CD4-positive, alpha-beta T cell treated with Interferon alpha-2 for 1 hour (primary cell): ENCODE measurements at regions not wholly inside any gene's neighbourhood (a gene's known extent, or its start where the extent isn't known, plus 50 kb on each side); places are given as distances from the start of the nearest gene placed in this dataset.

ENCODE experiments used
- DNase-seq, 2 donors: peaks; one replicate each; pipeline ENCODE4 v3.0.0-alpha.2; 2020 to 2022

DNA sequence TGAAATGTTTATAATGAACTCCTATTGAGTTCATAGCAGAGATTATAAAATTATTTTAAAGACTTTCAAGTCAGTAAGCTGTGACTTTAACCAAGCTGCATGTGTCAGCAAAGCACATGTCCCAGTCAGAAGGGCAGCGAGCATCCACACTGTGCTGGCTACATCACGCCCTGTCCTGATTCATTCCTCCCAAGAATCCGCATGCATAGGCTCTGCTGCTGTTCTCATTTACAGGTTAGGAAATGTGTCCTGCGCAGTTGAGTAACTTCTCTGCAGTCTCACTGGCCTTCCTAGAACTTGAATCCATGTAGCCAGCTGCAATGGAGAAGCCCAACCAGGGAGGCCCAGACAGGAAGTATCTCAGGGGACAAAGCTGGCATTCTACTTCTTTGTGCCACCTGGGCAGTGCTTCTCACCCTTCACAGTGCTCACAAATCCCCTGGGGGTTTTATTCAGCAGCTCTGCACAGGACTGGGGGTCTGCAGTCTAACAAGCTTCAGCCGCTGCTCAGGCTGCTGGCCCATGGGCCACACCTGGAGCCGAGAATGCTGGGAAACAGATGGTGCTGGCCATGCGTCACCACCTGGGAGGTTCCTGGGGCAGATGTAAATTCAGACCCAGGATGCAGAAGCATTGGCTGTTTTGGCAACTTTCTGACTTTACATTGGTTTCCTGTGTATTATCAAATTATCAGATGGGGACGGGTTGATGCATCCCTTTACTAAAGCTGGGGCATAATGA is 192.8 kb upstream of the GDF10 start:
- DNase-seq: no peak

DNA sequence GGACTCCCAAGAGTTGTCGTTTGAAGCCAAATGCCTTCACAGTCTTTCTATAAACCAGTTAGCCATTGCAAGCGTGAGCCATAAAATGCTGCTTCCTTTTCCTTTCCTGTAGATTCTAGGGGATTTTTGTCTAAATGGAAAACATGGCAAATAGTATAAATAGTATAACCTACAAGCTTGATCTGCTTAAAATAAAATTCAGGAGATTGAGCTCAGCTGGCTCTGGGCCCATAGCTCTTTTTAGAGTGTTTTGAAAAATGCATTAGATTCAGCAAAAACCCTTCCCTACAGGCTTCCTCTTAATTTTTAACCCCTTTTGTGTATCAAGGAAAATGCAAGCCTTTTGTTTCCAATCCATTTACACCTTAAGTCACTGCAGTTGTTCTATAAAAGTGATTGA is 190.1 kb upstream of the GDF10 start:
- DNase-seq: no peak

DNA sequence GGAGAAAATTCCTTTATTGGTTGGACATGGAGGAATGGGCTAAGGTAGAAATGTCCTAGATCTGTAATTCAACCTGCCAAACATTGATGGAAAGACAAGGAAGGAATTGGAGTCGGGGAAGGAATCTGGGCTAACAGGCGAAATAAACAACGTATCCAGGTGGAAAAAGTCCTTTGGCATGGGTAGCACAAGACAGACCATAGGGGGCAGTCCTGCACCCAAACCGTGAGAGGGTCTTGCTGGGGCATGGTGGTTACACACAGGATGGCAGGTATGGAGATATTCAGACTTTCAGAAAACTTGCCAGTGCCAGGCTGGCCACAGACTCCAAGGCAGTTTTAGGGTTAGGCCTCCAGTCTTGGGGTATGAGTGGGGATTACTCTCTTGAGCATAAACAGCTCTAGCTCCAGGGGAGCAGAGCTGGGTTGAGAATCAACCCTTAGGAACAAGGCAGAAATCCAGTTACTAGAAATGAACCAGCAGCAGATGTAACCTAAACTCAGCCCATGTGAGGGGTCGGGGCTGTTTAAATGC is 188.6 kb upstream of the GDF10 start:
- DNase-seq: no peak

DNA sequence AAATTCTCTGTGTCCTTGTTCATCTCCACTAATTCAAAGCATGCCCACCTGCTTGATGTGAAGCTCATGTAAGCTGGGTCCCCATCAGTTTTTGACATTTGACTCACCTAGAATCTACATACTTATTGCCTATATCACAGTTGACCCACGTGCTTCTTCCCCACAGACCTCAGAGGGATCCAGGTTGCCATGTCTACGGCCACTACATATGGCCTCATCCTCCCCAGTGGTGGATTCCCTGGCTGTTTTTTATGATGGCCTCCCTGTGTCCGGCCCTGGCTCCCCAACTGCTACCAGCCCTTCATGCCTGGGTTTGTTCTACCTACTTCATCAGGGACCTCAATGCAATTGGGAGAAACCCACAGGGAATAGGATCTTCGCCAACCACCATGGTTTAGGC is 187.4 kb upstream of the GDF10 start:
- DNase-seq: no peak

DNA sequence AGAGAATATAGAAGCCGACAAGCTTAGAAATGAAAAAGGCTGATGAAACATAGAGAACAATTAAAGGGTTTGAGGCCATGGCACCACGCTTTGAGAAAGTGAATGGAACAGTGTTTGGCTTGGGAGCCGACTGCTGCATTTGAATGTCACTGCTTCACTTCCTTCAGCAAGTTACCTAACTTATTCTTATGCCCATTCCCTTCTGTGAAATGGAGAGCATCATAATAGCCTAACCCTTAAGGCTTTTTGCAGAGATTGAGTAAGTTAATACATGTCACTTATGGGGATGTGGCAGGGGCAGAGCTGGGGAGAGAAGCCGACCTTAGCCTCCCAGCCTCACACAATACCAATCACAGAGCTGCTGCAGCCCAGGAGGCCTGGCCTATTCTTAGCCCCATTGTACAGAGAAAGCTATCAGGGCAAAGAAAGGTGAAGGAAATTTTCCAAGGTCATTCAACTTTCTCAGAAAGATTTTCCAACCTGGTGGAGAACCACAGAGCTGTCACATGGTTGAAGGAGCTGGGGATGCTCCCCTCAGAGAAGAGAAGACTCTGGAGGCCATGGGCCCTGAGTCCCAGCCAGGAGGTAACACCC is 186.0 kb upstream of the GDF10 start:
- DNase-seq: no peak

DNA sequence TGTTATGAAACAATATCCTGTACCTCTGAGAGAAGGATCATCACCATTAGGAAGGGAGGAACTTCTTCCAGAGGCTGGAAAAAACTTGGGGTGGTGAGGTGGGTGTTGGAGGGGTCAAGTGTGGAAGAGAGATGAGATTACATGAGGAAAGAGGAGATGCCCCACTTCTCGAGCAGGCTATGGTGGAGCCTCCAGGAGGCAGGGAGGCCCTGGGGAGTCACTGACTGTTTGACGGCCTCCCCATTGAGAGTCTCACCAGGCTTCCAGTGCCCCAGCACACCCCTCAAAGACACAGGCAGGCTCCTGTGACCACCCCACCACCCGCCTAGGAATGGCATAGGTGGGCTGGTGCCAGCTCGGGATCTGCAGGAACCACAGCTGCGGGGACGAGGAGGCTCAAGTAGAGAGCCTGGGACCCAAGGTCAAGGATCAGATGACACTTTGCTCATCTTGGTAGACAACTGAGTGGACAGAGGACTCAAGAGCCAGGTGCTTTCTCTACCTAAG is 185.3 kb upstream of the GDF10 start:
- DNase-seq: no peak

DNA sequence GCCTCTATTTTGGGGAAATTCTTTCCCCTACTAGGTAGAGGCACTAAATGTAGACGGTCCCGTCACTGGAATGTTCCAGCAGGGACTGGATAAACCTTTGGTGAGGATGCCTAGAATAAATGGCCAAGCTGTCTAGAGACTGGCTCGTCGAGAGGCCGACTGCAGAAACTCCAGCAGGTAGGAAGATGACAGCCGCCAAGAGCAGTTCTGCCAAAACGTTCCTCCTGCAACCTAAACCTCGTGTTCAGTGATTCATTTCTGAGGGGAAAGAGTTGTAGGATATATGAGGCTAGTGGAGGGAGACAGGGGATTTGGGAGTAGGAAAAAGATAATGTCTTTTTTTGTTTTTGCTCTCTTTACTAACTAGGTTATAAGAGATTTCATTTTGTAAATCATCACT is 184.7 kb upstream of the GDF10 start:
- DNase-seq: no peak

DNA sequence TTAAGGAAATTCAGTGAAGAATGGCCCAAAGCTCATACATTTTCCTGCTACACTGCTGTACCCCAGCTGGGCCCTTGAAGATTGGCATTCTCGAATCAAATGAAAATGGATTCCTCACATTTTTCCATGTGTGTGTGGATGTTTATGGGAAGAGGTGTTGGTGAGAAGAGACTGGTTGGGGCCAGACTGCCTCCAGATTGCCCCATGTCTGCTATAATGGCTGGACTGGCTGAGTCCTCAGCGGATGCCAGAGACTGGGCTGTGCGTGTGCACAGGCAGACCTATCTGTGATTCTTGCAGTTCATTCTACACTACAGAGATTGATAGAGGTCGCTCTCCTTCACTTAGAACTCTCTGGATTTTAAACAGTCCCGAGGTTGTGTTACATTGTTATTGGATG is 183.6 kb upstream of the GDF10 start:
- DNase-seq: no peak

DNA sequence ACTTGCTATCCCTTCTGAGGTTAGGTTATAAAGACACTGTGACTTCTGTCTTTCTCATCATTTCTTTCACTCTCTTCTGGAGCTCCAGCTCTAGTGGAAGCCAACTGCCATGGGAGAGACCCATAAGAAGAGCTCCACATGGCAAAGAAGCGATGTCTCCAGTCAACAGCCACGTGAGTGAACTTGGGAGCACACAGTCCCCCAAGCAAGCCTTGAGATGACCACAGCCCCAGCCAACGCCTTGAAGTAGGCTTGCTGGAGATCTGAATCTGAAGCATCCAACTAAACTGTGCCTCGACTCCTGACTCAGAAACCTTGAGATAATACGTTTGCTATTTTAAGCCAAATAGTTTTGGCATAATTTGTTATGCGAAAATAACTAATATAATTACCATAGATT is 181.7 kb upstream of the GDF10 start:
- no peak for DNase-seq

DNA sequence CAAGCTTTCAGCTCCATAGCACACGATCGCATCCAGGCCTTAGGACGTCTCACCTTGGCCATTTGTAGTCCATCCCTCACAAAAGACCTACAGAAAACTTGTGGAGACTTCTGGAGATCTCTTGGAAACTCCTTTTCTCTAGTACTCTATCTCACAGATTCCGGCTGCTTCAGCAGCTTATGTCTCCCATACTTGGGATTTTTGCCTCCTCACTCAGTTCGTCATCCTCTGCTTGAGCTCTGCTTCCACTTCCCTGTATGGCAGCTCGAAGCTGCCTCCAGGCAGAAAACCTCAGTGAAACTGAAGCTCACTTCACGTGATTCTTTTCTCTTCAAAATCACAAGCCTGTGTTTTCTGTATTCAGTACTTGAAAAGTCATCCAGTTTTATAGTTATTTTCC is 178.7 kb upstream of the GDF10 start:
- no peak for DNase-seq

DNA sequence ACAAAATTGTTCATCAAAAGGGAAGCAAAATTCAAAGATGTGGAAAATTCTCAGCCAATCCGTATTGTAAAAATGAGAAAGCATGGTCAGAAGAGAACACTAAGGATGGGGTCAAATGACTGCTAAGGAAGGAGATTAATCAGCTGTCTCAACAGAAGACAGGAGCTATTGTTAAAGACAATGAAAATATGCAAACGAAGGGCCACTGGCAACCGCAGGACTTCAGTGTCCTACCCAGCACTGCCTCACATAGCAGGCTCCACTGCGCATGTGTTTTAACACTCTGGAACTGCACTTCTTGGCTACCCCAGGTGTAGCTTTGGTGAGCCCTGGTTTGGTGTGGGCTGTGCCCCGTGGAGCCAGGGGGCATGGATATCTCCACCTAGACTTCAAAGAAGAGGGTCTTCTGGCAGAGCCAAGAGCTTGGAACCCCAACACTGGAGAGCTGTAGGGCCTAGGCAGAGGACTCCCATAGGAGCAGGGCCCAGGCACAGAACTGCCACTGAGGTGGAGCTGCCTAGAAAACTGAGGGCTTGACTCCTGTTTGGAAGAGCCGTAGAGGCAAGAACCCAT is 176.2 kb upstream of the GDF10 start:
- no peak for DNase-seq

DNA sequence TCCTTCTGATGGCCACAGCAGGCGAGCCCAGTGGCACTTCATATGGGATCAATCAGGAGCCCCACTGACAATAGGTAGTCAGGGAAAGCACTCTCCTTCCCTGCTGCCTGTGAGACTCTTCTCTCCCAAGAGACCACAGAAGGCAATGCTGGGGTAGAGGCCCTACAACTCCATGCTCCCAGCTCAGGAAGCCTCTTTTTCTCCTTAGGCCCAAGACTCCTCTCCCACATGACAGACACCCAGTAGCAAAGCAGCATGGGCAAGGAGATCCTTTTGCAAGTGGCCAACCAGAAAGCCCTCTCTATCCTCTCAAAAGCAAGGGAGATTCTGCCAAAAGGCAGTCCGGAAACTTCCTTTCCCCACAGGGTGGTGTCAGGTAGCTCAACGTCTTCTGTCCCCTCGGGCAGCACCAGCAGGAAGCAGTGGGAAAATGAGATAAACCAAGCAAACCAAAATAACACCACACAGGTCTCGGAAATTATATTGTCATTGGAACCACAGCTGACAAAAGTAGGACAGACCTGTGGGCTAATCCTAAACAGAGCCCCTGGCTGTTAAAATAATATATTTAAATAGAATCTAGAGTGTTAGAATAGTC is 172.7 kb upstream of the GDF10 start:
- DNase-seq: no peak

DNA sequence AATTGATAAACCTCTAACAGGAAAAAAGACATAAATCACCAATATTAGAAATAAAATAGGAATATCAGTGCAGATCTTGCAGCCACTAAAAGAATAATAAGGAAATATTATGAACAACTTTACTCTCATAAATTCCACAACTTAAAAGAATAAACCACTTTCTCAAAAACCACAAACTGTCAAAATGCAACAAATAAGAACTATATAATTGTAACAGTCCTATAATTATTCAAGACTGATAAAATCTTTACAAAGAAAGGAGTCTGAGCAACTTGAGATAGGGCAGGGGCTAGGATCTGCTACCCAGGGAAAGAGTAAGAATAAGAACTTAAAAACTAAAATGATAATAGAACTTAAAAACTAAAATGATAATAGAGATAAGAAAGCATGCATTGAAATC is 169.5 kb upstream of the GDF10 start:
- DNase-seq: no peak

DNA sequence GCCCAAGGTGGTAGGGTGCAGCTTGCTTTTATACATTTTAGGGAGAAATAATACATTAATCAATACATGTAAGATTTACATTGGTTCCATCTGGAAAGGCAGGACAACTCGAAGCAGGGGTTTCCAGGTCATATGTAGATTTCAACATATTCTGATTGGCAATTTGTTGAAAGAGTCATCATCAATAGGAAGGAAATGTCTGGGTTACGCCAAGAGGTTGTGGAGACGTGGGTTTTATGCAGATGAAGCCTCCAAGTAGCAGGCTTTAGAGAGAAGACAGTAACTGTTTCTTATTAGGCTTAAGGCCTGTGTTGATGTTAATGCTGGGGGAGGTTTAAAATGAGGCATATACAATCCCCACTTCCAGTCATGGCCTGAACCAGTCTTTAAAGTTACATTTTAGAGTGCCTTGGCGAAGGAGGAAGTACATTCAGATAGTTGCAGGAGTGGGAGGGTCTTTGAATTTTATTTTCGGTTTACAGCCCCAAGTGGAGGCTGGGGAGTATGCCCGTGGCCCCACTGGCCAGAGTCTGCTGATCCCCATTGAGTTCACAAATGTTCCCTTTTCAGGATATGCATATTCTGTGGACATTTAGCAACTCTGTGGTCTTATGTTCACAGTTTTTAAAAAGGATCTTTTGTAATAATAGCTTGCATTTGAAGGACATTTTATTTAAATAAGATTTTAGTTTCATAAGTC is 166.0 kb upstream of the GDF10 start:
- peak; percentile 5 to 18 for DNase-seq

DNA sequence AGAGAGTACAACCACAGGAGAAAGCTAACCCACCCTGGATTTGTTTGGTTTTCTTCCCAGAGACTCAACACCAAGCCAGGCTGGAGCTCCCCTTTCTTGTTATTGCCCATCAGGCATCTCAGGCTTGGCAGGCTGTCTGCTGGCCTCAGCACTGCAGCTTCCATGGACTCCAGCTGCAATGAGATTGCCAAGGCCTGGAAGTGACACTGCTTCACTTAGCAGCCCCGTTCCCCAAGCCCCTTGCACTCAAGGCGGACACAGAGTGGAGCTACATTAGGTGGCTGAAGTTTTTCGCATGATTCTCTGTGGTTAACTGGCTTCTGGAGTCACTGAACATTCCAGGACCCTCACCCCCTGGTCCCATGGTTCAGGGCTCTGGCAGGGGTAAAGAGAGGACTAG is 163.1 kb upstream of the GDF10 start:
- DNase-seq: no peak

DNA sequence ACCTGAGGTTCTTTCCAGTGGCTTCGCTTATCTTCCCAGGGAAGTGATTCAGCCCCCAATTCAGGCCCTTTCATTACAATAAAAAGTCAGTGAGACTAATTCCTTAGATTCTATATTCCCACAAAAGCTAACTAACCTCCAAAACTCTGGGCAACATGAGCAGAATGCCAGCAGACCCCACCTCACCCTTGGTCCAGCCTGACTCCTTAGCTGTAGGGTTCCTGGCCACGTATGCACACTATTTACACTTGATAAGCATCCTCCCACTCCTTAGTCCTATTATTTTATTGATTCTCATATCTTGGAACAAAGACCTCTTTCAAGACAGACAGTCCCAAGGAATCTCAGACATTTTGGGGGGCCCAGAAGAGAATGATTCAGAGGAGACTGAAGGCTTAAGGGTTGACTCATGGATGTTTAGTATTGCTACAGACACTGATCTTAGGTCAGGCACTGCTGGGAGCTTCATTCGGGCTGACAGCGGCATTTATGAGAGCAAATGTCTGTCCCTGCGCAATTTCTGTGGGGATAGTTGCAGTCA is 162.6 kb upstream of the GDF10 start:
- DNase-seq: no peak

DNA sequence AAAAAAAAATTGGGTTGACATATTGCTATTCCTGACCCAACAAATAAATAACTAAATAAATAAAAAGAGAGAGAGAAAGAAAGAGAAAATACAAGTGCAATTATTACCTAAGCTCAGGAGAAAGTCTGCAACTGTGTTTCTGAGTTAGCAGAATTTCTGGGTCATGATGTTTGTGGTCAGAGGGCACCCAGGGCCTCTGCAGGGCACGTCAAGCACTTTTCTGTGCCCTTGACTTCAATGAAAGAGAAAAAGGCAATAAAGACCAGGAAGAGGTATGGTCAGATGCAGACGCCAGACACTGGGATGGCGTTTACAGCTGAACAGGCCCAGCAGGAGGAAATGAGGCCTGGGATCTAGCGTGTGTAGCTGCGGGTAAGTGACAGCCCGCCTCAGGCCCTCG is 160.9 kb upstream of the GDF10 start:
- no peak for DNase-seq

DNA sequence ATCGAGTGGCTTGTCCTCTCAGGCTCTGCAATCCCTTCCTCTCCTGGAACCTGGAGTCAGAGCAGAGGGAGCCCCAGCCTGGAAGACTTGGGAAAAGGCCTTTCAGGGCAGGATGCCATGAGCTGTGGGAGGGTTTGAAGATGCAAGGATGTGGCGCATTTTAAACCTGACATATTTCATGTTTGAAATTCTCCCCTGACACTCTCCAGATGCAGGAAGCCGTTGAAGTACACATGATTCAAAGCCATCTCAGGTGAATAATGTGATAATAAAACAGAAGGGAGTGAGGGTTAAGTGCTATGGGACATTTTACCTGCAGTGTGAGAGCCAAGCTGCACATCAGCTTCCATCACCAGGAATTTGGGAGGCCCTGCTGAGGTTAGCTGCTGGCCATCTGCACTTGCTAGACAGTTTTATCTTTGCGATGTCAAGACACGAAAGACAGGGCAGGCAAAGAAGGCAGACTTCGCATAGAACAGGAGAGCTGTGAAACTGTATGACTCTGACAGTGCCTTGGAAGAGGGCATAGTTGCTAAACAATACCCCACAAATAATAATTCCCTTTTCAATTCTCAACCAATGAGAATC is 159.1 kb upstream of the GDF10 start:
- DNase-seq: no peak

DNA sequence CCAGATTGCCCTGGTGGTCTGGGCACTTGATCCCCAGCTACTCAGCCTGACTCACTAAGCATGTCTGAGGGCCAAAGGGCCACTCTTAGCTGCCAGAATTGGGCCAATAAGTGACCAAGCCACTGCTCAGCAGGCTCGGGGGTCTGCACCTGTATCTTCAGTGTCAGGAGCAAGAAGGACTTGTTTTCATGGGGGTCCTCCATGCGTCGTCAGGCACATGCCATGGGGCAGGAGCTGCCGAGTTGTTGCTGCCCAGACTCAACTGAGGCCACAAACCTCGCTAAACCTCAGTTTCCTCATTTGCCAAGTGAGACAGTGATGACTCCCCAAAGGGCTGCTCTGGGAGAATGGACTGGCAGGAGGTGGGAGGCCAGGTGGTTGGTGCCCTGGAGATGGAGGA is 158.6 kb upstream of the GDF10 start:
- DNase-seq: no peak

DNA sequence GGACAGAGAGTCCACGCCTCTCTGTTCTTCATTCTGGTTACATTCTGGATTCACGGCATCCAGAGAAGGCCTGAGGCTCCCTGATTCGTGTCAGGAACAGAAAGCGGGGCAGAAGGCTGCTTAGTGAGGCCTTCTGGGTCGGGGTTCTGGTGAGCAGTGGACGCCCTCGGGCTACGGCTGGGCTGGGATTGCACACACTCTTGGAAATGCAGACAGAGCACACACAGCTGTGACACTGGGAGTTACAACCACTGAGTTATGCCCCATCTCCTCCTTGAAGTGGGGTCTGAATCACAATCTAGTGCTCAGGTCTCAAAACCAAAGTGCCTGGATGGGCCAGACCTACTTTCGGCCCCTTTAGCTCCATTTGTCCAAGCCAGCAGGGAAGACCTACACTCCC is 156.9 kb upstream of the GDF10 start:
- no peak for DNase-seq

DNA sequence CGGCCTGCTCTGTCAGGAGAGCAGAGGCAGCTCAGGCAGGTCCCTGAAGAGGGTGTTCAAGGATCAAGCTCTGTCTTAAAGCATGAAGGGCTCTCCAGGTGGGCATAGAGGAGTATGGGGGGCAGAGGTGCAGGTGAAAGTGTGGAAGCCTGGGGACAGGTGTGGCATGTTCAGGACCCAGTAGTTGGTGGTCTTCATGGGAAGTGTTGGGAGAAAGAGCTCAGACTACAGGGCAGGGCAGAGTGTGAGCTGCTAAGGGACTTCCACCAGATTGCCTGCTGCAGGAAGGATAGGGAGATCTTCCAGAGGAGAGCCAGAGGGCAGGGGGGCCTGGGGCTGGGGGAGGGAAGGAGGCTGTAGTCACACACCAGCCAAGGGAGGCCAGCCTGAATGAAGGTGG is 156.5 kb upstream of the GDF10 start:
- no peak for DNase-seq

DNA sequence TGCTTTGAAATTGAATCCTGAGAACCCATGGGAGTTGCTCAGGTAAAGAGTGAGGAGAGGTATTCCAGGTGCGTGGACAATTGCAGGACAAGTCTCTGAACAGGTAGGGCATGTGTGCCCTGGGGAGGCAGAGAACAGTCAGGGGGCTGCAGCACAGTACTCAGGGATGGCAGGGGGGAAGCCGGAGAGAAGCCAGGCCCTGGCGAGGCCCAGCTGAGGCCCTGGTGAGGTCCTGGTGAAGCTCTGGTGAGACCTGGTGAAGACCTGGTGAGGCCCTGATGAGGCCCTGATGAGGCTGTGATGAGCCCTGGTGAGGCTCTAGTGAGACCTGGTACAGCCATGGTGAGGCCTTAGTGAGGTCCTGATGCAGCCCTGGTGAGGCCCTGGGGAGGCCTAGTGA is 155.5 kb upstream of the GDF10 start:
- no peak for DNase-seq
